ENCODE measurements at regions not wholly inside any gene's neighbourhood (a gene's known extent, or its start where the extent isn't known, plus 50 kb on each side); places are given as distances from the start of the nearest gene placed in this dataset.

DNA sequence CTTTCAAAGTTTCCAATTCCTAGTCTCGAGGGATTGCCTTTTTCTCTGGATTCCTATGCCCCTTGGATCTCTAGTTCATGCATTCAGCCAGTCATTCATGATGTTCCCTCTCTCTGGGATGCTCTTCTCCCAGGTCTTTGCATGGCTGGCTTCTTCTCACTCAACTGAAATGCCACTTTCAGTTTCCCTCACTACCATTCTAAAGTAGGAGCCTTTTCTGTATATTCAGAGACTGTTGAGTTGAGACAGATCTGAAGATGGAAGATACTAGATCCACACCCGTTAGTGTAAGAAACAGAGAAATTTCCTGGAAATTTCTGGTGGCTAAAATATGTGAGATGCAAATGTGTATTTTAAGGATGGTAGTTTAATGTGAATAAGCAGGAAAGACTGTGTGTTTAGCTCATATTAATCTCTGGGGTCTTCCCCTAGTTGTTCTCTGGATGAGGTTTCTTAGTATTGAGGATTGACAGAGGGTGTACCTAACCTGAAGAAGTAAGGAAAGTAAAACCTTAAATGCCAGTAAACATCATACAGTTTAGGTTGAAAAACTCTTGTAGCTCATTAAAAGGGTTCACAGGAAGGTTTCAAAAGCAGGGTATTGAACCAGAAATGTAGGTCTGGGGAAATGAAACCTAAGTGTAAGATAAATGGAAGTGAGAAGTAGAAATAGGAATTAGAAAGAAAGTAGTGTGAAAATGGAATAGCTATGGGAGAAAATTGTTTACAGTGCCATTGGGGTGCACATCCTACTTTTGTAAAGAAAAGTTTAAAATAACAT, 331.3 kb downstream of the NDFIP2 start:
- DNase-seq (ENCODE audit: low spot score), result peak; percentile 54

DNA sequence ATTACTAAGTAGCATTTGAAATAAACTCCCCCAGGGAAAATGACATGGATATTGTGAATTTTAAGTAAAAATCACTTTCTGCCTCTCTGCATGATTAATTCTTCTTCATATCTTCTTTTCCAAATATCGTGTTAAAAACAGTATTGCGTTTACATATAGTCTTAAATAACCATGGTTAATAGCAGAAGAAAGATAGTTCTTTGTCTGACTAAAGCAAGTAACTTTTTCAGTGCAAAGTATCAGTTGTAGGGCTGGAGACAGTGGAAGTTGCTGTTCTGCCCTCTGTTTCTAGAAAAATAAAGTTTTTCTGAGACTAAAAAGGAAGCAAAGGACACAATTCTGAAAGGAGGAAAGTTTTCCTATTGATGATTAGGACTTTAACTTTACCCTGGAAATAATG, 330.2 kb downstream of the NDFIP2 start:
- no peak for DNase-seq (ENCODE audit: low spot score)

DNA sequence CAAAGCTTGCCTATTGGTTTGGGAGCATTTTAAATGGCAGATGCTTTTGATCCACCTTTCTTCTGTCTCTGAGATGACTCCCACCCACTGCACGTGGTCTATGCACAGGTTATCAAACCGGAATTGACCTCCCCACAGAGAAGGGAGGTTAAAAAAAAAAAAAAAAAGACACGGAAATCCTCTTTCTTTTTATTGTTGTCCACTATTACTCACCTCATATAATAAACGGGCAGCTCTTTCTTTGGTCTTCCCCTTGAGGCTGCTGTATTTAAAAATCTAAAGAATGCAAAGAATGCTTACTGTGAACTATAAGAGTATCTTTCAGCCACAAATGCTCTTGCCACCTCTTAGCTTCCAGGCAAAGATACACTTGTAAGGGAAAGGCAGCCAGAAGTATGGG, 329.7 kb downstream of the NDFIP2 start:
- no peak for DNase-seq (ENCODE audit: low spot score)

DNA sequence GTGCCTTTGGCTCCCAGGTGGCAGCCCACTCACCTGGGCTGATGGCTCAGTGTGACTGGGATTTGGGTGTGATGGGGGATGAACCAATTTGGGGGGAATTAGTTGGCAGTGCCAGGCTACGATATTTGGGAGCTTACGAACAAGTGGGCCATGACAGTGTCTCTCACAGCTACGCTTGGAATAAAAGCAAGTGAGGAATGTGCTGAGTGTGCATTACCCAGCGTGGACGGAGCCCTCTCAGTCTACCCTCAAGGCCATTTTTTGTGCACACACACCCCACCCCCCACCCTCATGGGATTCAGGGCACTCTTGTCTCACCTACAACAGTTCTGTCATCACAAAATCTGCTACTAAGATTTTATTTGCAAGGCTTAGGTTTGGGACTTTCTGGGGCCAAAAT, 329.1 kb downstream of the NDFIP2 start:
- no peak for DNase-seq (ENCODE audit: low spot score)

DNA sequence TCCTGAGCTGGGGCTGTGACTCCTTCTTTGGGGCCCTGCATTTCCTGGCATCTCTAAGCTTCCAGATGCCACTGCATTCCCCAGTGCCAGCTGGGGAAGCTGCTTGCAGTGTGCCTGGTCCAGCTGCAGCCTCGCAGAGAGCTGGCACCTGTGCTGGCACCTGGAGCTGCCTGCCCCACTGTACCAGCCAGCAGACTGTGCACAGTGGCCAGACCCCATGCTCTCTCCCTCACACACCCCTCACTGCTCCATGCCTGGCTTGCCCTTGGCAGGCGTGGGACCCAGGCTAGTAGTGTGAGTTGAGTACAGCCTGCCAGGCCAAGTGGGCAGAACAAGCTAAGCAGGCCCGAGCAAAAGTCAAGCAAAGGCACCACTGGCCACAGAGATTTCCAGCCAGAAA, 327.5 kb downstream of the NDFIP2 start:
- DNase-seq (ENCODE audit: low spot score), result no peak

DNA sequence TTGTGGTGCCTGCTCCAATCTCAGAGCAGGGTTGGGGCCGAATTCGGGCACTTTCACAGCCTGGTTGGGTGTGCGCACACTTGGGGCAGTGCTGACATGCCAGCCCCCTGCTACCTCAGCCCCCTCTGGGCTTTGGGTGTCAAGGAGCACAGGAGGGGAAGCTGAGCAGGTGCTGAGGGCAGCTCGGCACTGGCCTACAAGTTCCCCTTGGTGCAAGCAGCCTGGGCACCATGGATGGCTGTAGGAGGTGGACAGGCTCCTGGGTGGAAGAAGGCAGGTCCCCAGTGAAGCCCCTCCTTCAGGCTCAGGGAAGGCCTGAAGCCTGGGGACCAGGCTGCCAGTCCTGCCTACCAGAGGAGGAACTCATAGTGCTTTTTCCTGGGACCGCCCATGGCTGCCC, 326.6 kb downstream of the NDFIP2 start:
- DNase-seq (ENCODE audit: low spot score), result no peak

DNA sequence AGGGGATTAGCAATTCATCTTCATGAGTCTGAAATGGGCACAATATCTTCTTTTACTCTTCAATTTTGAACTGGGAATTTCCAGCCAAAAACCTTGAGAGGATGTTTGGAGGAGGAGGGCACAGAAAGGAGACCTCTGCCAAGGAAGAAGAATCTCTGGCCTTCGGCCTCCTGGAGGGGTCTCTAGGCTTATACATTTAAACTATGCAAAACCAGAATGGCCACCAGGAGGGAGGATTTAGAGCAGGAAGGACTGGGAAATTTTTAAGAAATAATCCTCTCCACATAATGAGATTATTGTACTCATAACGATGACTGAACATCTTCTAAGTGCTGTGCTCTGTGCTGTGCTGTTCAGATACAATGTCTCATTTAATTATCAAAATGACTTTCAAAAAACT, 325.9 kb downstream of the NDFIP2 start:
- no peak for DNase-seq (ENCODE audit: low spot score)

DNA sequence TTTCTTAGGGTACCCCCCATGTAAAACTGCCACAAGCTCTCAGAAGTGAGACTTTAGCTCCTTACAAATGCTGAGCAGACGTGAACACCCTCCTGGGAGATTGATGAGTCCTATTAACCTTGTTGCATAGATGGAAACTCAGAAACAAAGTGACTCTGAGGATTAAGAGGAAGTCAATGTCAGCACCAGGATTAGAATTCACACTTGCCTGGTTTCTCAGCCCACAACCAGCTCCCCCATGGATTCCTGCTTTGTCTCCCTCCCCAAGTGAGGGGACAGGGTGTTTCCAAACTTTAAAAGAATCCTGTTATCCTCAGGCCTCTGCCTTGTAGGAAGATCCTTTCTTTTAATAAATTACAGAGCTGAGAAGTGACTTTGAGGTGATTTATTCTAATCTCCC, 324.4 kb downstream of the NDFIP2 start:
- no peak for DNase-seq (ENCODE audit: low spot score)

DNA sequence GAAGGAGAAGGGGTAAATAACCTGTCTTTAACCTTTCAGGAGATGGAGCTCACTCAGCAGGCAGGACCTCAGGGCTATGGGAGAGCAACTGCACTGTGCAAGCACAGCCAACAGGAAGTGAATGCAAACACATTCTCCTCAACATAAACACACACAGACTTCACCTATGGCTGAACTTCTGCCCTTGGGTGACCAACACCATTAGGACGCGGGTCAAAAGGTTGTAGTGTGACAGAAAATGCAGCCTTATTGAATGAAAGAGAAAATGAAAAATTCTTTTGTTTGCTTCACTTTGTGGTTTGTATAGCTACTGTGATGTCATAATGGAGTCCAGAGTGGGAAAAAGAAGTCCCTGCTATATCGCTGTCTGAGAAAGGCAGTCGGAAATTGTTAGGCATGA, 323.0 kb downstream of the NDFIP2 start:
- no peak for DNase-seq (ENCODE audit: low spot score)

DNA sequence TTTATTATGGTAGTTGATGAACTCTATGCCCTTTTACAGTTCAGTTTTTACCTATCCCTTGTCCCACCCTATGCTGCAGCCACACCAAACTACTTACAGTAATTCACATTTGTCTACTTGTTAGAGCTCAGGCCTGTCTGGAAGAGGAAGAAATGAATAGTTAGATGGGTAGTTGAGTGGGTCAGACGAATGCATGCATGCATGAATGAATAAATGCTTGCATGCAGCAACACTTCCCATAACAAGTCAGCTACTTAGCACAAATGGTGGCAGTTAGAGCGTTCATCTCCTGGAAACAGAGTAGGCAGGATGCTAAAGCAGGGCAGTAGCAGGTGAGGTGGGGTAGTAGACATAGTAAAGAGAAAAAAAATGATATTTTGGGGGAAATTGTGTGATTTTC, 322.3 kb downstream of the NDFIP2 start:
- DNase-seq (ENCODE audit: low spot score), result no peak

DNA sequence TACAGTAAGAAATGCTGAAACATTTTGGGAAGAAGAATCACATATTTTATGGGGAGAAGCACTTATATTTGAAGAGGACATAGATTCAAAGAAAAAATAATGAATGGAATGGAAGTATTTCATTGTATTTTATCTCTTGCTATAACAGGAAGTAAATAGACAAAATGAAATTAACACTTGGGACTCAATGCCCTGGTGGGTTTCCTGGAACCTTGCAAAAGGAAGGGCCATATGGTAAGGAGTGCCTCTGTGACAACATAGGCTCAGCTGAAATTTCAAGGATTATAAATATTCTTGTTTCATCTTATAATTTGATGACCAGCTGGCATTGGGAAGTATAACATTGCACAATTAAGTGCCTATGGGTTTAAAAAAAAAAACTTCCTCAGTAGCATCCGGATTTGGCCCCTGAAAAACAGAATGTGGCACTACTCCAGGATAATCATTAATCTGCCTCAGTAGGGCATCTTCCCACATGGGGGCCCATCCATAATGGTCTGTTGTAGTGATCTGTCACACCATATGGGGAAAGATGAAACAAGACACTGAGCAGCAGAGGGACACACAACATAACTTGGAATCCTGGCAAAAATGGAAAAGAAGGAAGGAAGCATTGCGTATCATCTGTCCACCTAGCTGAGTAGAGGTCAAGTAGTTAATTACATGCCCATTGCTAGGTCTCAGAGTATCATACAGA, 321.6 kb downstream of the NDFIP2 start:
- no peak for DNase-seq (ENCODE audit: low spot score)

DNA sequence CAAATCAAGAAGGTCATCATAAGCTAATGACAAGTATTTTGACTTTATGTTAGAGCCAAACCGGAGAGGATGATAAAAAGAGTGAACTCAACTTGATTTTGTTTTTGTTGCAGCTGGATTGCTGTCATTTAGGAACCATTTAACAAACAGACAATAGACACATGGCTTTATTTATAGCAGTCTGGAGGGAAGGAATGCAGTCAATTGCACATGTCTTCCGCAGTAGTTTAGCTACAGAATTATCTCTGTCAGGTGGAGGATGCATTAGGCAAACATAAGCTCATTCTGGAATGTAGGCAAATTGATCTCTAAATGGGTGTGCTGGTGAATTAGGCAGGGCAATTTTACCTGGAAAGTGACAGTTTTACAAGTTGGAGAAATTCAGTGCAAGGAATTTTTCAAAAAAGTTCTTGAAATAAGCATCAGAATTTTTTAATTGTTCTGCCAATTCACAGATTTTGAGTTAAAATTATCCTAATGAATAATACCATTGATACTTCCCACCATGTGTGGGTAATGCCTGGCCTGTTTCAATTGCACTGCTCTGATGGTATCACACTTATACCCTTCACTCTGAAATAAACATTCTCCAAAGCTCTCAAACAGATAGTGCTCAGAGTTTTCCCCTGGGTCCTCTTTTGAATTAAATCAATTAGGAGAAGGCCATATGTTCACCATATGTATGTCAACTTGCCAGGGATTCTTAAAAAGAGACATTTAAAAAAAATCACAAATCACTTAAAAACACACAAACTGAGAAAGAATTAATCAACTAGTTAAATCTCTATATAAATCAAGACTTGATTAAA, 318.3 kb downstream of the NDFIP2 start:
- no peak for DNase-seq (ENCODE audit: low spot score)

DNA sequence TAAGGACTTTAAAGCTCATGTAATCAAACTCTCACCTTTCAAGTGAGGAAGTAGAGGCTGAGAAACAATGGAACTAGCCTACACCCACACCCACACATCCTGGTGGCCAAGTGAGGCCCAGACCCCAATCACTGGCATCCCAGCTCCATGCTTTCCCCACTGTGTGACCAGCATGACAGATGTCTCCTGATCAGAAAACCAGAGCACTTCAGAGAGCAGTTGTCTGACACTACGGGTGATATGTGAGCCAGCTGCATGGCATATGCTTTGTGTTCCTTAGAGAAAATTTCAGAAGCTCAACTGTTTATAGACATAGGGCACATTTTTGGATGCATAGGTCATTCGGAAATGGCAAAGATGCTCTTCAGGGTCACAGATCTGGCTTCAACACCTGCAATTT, 315.2 kb downstream of the NDFIP2 start:
- DNase-seq (ENCODE audit: low spot score), result no peak

DNA sequence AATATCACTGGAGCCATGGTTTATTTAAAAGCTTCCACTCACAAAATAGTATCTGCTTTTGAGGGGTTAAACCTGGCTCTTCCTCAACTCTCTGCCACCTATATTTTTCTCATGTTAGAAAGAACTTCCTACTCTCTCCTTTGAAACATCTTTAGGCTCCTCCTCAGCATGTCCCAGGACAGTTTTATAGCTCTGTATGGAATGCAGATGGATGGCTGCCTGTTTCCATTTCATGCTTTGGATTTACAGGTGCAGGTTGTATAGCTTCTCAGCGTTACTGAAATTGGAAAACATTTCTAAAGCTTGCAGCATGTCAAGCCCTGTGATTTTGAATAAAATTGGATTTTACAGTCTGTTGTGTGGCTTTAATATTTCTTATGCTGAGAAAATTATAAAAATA, 314.0 kb downstream of the NDFIP2 start:
- DNase-seq (ENCODE audit: low spot score), result no peak

DNA sequence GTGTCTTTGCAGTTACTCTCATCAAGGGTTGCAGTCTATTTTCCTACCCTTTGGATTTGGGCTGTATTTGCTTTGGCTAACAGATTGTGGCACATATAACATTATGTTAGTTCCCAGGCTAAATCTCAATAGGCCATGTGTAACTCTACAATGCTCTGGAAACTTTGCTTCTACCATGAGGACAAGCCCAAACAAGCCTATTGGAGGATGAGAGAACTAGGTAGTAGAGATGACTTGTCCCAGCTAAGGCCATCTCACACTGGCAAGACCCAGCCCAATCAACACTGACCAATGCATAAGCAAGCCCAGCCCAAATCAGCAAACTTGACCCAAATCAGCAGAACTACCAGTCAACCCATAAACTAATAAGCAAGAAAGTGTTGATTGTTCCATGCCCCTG, 311.8 kb downstream of the NDFIP2 start:
- DNase-seq (ENCODE audit: low spot score), result no peak

DNA sequence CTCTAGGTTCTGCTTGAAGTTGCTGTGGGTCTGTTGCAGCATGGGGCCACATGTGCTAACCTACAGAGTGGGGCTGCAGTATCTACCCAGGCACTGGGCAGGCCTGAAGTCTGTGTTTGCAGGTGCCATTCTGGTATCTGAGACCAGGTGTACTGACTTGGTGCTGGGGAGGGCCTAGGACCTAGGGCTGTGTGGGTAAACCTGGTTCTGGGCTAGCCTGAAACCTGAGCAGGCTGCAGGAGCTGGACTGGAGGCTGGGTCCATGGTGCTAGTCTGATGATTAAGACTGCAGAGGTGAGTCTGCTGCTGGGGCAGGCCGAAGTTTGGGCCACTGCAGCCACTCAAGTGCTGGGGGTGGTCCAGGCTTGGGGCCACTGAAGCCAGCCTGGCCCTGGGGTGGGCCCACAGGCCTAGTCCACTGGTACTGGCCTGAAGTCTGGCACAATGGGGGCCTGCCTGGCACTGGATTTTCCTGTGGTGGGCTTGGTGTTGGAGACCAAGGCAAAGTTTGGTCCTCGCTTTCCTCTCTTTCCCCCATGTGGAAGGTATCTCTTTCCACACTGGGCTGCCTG, 310.6 kb downstream of the NDFIP2 start:
- DNase-seq (ENCODE audit: low spot score), result no peak

DNA sequence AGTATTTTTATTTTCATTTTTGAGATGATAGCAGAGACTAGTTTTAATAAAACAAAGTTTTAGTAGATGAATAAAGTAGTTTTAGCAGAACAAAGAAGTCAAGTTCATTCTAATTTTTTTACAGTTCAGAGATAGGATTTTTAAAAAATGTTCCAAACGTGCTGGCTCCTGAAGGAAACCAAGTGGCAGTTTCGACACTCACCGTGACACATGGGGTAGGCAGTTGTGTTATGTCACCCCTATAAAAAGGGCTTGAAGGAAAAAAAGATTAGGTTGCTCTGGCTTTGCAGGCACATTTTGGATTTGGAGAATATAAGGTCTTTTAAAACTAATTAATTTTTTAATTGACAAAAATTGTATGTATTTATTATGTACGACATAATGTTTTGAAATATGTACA, 305.2 kb downstream of the NDFIP2 start:
- no peak for DNase-seq (ENCODE audit: low spot score)

DNA sequence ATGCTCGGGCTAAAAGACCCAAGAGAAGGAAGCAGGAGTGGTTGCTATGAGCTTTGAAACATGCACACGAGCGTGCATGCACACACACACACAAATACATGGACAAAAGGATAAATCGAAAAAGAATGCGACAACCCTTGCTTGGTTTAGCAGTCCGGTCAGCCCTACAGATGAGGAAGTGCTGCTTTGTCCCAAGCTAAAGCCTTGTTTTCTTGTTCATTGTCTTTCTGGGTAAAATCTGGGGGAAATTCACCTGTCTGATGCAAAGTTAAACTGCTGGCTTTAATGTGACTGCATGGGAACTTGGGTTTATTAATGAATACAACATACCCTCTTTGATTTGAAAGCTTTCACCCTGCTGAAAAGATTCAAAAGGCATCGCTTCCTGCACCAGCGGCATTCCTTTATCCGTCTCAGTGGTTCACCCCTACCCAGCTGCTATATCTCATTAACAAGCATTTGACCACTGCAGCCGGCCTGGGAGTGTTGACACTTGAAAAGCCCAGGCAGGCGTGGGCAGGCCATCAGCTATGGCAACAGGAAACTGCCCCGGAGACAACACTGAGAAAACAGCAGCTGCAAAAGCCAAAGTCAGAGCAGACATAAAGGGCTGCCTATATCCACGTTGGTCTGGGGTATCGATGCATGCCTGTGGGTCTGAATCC, 301.7 kb downstream of the NDFIP2 start:
- peak; percentile 43 for DNase-seq (ENCODE audit: low spot score)

DNA sequence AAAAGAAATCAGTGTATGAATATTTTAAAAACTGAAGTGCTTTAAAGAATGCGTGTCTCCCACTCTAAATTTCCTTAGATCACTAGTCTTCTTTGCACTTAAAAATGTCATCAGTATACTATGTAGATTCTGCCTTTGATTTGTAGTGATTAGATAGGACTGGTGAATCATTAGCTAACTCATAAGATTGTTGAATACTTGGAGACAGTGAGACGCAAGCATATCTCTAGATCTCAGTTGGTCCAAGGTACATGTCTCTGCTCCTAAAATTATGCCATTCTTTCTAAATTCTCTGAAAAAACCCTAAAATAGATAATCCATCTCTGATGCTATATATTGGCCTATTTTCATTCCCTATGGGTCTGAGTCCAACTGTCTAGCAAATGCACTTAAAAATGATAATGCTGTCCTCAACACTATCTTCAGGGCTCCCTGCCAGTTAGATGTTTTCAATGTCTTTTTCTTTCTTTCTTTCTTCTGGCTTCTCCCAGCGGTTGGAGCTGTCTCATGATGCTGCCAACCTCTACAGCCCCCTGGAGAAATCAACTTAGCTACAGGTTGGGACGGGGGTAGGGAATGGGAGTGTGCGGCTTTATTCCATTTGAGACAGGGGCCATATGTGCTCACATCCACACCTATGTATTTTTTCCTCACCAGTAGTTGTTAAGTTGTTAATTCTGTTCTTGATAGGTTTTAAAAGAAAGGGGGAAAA, 301.0 kb downstream of the NDFIP2 start:
- DNase-seq (ENCODE audit: low spot score), result no peak

DNA sequence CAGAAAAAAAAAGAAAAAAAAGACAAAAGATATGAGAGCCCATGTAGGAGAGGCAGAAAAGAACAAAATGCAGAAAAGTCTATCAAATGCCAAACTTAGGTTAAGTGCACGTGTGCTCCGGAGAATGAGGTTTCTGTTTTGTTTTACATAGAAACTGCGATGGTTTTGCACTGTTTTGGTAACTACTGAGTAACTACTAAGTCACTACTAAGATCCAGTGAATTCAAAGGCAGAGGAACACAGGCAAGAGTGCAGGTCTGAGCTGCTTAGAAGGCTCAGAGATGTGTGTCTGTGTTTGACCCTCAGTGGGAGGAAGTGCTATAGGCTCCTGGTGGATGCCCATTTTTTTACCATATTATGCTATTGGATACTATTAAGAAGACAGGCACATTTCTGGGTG, 299.3 kb downstream of the NDFIP2 start:
- DNase-seq (ENCODE audit: low spot score), result no peak

DNA sequence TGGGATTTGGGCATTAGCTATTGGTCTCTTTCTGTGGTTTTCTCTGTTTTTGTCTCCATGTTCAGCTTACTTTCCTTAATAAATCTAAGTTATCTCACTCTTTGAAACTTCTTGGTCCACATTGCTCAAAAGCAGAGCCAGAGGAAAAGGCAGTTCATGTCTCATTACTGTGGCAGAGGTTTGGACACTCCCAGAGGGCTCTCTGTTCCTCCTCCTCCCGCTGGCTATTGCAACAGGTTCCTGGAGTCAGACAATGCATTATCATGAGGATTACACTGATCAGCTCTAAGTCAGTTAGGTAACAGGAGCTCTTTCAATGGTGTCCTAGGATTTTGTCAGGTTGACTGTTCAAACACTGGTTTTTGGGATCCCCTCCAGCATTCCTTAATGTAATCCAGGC, 298.8 kb downstream of the NDFIP2 start:
- DNase-seq (ENCODE audit: low spot score), result no peak
